ENCODE measurements at regions not wholly inside any gene's neighbourhood (a gene's known extent, or its start where the extent isn't known, plus 50 kb on each side); places are given as distances from the start of the nearest gene placed in this dataset.

- TF ChIP-seq EZH2 (IDR thresholded peaks at IDR 0.05; ENCODE audit: borderline replicate concordance, low read length) (no peak), CTCF (conservative IDR thresholded peaks at IDR 0.05 in 1 of 2, IDR thresholded peaks at IDR 0.05 in 1 of 2; ENCODE audit: extremely low read depth in 1 of 2, insufficient read depth in 1 of 2, low read depth in 1 of 2, low read length in 2 of 2) (no peak)
Measured at GRCh38 chr20:11217326-11218172, 543.8 kb upstream of the JAG1 start.

Measured in mammary epithelial cell (primary cell).